HepG2 (cell line): ENCODE measurements at regions not wholly inside any gene's neighbourhood (a gene's known extent, or its start where the extent isn't known, plus 50 kb on each side); places are given as distances from the start of the nearest gene placed in this dataset.

Experiments used
- ATF5 ChIP-seq: sonication (generic); formaldehyde crosslinking; IDR thresholded peaks from 2 replicates; pipeline ENCODE4 v1.4.0; 2020; ENCODE audit warnings: mild to moderate bottlenecking, low read depth, missing genetic modification reagents
- PCBP2 ChIP-seq: fragments of 200-400 bp; formaldehyde crosslinking; optimal IDR thresholded peaks from 2 replicates; pipeline ENCODE3; 2018; ENCODE audit warnings: low read length, low read depth; ENCODE audit not compliant: poor library complexity, severe bottlenecking
- STAG1 ChIP-seq: sonication (generic); formaldehyde crosslinking; IDR thresholded peaks from 2 replicates; pipeline ENCODE4 v1.4.0; 2020; ENCODE audit warnings: missing genetic modification reagents
- U2AF2 ChIP-seq: fragments of 200-400 bp; formaldehyde crosslinking; IDR thresholded peaks from 2 replicates; pipeline ENCODE4 v1.6.1; 2017; ENCODE audit warnings: low read depth, mild to moderate bottlenecking, low read length
- XBP1 ChIP-seq: sonication (generic); formaldehyde crosslinking; IDR thresholded peaks from 2 replicates; pipeline ENCODE4 v1.5.0; 2020; ENCODE audit warnings: missing genetic modification reagents
- ZBTB1 ChIP-seq: sonication (generic); formaldehyde crosslinking; IDR thresholded peaks from 2 replicates; pipeline ENCODE4 v1.4.0; 2020; ENCODE audit warnings: missing genetic modification reagents, borderline replicate concordance
- ZBTB25 ChIP-seq: IDR thresholded peaks from 2 replicates; pipeline ENCODE4 v1.6.1; 2018; ENCODE audit warnings: missing genetic modification reagents
- ZBTB42 ChIP-seq: sonication (generic); formaldehyde crosslinking; IDR thresholded peaks from 2 replicates; pipeline ENCODE4 v1.5.0; 2020; ENCODE audit warnings: mild to moderate bottlenecking, missing genetic modification reagents
- ZBTB43 ChIP-seq: sonication (generic); formaldehyde crosslinking; conservative IDR thresholded peaks from 2 replicates; pipeline ENCODE4 v1.4.0; 2020; ENCODE audit warnings: missing genetic modification reagents
- ZBTB7B ChIP-seq: sonication (generic); formaldehyde crosslinking; IDR thresholded peaks from 2 replicates; pipeline ENCODE4 v1.4.0; 2020; ENCODE audit warnings: missing genetic modification reagents
- ZFX ChIP-seq: sonication (generic); formaldehyde crosslinking; IDR thresholded peaks from 2 replicates; pipeline ENCODE4 v1.4.0; 2020; ENCODE audit warnings: mild to moderate bottlenecking, low read depth, missing genetic modification reagents, moderate library complexity
- ZNF205 ChIP-seq: IDR thresholded peaks from 2 replicates; pipeline ENCODE4 v1.6.1; 2018; ENCODE audit warnings: missing biosample characterization, missing genetic modification reagents
- ZNF549 ChIP-seq: sonication (generic); formaldehyde crosslinking; IDR thresholded peaks from 2 replicates; pipeline ENCODE4 v1.5.0; 2020; ENCODE audit warnings: missing genetic modification reagents
- ZNF644 ChIP-seq: IDR thresholded peaks from 2 replicates; pipeline ENCODE4 v1.6.1; 2016; ENCODE audit warnings: low read depth
- ZNF687 ChIP-seq: sonication (generic); formaldehyde crosslinking; IDR thresholded peaks from 2 replicates; pipeline ENCODE4 v1.5.1; 2020; ENCODE audit warnings: mild to moderate bottlenecking, missing genetic modification reagents, moderate library complexity
- ZNF777 ChIP-seq: sonication (generic); formaldehyde crosslinking; IDR thresholded peaks from 2 replicates; pipeline ENCODE4 v1.4.0; 2020; ENCODE audit warnings: missing genetic modification reagents
- ZNF782 ChIP-seq: sonication (generic); formaldehyde crosslinking; IDR thresholded peaks from 2 replicates; pipeline ENCODE4 v1.4.0; 2020; ENCODE audit warnings: missing genetic modification reagents, mild to moderate bottlenecking, borderline replicate concordance
- ZXDC ChIP-seq: sonication (generic); formaldehyde crosslinking; IDR thresholded peaks from 2 replicates; pipeline ENCODE4 v1.5.0; 2020; ENCODE audit warnings: mild to moderate bottlenecking, missing genetic modification reagents
- TF ChIP-seq, protein P1 (sequence below): IDR thresholded peaks from 2 replicates; pipeline ENCODE4 v1.6.1; 2016; ENCODE audit warnings: low read depth

GRCh38 chr22:22156716-22157347 lies 87.8 kb upstream of the VPREB1 start (continued):
- TF ChIP-seq ZNF205 (CRISPR knock-in tag) (no peak), ZNF782 (CRISPR knock-in tag) (no peak), ZNF777 (CRISPR knock-in tag) (no peak), ZNF687 (peak; percentile 43), ZNF644 (CRISPR knock-in tag) (0 out of 2 replicates have a peak, but pooled peaks have one; percentile 35), U2AF2 (no peak), ZBTB1 (CRISPR knock-in tag) (no peak), ZFX (CRISPR knock-in tag) (peak; percentile 63), ZBTB7B (CRISPR knock-in tag) (no peak), XBP1 (CRISPR knock-in tag) (no peak), ZNF549 (CRISPR knock-in tag) (no peak), ZBTB43 (CRISPR knock-in tag) (0 out of 2 replicates have a peak, but pooled peaks have one; percentile 29), PCBP2 (no peak), STAG1 (CRISPR knock-in tag) (peak; percentile 45; the same call in 1 of the 2 replicates), ZBTB25 (no peak), ZXDC (CRISPR knock-in tag) (no peak), ATF5 (CRISPR knock-in tag) (no peak), ZBTB42 (CRISPR knock-in tag) (no peak)
- TF ChIP-seq, protein P1, sequence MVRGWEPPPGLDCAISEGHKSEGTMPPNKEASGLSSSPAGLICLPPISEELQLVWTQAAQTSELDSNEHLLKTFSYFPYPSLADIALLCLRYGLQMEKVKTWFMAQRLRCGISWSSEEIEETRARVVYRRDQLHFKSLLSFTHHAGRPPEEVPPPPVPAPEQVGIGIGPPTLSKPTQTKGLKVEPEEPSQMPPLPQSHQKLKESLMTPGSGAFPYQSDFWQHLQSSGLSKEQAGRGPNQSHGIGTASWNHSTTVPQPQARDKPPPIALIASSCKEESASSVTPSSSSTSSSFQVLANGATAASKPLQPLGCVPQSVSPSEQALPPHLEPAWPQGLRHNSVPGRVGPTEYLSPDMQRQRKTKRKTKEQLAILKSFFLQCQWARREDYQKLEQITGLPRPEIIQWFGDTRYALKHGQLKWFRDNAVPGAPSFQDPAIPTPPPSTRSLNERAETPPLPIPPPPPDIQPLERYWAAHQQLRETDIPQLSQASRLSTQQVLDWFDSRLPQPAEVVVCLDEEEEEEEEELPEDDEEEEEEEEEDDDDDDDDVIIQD: no peak
